Stimulated activated CD8-positive, alpha-beta memory T cell treated with anti-CD3 and anti-CD28 coated beads, Interleukin-2, amount 100 ng/mL, for 48 hours (primary cell): ENCODE measurements at regions not wholly inside any gene's neighbourhood (a gene's known extent, or its start where the extent isn't known, plus 50 kb on each side); places are given as distances from the start of the nearest gene placed in this dataset.

Source experiments
- DNase-seq, 2 donors: peaks; one replicate each; pipeline ENCODE4 v3.0.0-alpha.2; 2020; ENCODE audit warnings: low read depth in 2 of 2

DNA sequence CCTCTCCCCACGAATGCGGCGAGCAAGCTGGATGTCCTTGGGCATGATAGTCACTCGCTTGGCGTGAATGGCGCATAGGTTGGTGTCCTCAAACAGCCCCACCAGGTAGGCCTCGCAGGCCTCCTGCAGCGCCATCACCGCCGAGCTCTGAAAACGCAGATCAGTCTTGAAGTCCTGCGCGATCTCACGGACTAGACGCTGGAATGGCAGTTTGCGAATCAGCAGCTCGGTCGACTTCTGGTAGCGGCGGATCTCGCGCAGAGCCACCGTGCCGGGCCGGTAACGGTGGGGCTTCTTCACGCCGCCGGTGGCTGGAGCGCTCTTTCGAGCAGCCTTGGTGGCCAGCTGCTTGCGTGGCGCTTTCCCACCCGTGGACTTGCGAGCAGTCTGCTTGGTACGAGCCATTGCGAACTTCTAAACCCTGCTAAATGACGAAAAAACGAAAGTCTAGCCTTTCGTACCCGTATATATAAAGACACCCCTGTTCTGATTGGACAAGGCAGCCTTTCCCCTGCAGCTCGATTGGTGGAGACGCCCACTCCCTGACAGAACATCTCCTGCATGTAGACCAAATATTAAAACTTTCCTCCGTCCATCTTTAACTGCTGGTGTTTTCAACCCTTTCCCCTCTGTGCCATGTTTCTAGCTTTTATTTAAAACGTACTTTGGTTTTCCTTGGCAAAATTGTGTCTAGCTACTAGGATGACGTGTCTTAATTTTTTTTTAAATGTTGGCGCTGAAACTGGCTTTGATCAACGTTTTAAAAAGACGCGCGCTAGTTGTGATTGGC lies 109.8 kb downstream of the HFE start:
- DNase-seq: no peak

DNA sequence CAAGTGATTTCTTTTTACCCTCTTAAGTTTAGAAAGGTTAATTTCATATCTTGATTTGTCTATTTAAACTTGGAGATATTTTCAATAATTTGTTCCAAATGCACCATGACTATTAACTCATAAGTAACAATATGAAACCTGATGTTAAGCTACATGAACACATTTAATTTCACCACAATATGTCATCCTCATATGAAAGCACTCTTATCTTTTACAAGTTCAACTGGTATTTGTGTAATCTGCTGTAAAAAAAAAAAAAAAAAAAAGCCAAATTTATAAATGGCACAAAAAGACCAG lies 110.4 kb downstream of the HFE start:
- no peak for DNase-seq

DNA sequence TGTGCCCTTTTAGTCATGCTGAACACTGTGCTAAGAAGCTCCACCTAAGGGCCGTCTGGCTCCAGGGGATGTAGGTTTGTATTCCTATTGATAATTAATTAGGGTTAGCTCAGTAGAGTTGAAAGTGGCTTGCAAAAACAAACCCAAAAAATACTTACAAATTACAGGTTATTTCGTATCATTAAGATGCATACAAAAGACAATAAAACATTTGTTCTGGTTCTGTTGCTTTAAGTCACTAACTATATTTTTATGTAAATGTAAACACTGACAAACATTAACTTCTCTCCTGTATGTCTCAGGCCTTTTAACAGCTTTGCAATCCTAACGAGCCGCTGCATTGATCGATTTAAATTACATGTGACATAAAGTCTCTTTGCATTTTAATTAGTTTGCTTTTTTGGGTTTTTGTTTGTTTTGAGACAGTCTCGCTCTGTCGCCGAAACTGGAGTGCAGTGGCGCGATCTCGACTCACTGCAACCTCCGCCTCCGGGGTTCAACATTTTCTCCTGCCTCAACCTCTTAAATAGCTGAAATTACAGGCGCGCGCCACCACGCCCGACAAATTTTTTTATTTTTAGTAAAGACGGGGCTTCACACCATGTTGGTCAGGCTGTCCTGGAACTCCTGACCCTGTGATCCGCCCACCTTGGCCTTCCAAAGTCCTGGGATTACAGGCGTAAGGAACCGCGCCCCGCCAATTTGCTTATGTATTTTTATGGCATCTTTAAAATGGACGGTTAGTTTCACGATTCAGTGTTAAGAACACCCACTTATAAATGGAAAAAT lies 110.9 kb downstream of the HFE start:
- DNase-seq: peak in 1 of 2 donors; percentile 29

DNA sequence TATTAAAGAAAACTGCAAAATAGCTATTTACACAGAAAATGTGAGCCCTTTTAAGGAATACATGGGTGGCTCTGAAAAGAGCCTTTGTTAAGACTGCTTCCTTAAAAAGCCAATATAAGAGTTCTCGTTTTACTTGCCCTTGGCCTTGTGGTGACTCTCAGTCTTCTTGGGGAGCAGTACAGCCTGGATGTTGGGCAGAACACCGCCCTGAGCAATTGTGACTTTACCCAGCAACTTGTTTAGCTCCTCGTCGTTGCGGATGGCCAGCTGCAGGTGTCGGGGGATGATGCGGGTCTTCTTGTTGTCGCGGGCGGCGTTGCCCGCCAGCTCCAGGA lies 111.5 kb downstream of the HFE start:
- no peak for DNase-seq

DNA sequence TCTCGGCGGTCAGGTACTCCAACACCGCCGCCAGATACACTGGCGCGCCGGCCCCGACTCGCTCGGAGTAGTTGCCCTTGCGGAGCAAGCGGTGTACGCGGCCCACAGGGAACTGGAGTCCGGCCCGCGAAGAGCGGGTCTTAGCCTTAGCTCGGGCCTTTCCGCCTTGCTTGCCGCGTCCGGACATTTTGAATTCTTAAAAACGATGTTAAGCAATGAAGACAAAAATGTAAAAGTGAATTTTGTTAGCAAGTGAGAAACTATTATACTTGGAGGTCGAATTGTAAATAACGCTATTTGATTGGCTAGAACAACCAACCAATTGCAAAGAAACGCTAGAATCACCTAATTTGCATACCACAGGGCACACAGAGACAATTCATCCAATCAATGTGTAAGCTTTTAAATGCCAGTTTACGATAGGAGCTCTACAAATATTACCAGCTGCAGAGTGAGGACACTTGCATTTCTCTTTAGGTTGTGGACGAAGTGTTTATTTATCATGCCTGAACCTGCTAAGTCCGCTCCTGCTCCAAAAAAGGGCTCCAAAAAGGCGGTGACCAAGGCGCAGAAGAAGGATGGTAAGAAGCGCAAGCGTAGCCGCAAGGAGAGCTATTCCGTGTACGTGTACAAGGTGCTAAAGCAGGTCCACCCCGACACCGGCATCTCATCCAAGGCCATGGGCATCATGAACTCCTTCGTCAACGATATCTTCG lies 112.0 kb downstream of the HFE start:
- peak; percentile 65 to 66 for DNase-seq

DNA sequence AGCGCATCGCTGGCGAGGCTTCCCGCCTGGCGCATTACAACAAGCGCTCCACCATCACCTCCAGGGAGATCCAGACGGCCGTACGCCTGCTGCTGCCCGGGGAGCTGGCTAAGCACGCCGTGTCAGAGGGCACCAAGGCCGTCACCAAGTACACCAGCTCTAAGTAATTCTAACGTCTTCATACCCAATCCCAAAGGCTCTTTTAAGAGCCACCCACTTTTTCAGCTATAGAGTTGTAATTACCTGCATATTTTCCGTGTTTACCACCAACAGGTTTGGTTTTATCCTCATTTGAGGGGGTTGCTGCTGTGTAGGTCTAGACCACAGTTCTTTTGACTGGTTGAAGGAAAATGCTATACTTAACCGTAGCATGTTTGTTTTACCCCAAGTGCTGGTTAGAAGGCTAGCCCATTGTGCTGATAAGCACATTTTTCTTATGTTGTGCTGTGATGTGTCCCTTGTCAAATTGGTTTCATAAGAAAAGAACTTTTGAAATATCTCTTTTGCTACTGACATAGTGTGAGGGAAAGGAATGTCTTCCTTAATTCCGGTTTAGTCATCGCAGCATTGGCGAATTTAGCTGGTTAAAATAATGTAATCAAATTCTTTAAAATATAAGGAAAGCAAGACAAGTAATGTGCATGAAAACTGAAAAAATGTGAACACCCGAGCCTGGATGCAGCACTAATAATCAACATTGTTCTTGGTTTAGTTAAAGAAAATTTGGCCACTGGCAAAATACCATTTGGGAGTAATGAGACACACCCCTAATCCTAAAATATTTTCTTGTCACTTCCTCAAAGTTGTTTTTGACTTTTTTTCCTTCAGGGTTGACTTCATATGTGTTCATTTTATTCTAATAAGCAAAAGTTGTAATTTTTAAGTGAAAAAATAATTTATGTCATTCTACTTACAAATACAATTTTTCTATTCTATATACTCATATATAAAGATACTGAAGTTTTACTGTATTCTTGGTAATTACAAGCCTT lies 112.8 kb downstream of the HFE start:
- DNase-seq: no peak

DNA sequence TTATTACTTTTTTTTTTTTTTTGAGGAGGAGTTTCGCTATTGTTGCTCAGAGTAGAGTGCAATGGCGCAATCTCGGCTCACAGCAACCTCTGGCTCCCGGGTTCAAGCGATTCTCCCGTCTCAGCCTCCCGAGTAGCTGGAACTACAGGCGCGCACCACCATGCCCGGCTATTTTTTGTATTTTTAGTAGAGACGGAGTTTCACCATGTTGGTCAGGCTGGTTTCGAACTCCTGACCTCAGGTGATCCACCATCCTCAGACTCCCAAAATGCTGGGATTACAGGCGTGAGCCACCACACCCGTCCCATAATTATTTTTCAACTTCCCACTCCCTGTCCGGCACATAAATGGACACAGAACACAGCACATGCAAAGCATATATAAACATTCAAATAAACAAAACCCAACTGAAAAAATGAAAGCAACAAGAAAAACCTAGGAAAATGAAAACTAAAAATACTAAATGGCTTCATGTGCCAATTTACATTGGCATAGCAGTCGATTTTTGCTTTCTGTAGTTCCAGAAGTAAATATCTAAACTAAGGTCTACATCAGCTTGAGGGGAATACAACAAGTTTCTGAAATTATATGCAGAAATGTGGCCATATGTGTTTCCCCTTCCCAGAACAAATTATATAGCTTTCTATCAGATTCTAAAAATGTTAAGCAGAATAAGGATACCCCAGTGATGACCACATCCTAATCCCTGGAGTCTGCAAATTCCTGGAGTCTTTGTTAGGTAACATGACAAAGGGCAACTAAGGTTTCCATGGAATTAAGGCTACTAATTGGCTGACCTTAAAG lies 113.9 kb downstream of the HFE start:
- DNase-seq: no peak

DNA sequence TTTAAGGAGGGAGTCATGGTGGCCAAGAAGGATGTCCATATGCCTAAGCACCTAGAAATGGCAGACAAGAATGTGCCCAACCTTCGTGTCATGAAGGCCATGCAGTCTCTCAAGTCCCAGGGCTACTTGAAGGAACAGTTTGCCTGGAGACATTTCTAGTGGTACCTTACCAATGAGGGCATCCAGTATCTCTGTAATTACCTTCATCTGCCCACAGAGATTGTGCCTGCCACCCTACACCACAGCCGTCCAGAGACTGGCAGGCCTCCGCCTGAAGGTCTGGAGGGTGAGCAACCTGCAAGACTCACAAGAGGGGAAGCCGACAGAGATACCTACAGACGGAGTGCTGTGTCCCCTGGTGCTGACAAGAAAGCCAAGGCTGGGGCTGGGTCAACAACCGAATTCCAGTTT lies 115.0 kb downstream of the HFE start:
- DNase-seq: no peak

DNA sequence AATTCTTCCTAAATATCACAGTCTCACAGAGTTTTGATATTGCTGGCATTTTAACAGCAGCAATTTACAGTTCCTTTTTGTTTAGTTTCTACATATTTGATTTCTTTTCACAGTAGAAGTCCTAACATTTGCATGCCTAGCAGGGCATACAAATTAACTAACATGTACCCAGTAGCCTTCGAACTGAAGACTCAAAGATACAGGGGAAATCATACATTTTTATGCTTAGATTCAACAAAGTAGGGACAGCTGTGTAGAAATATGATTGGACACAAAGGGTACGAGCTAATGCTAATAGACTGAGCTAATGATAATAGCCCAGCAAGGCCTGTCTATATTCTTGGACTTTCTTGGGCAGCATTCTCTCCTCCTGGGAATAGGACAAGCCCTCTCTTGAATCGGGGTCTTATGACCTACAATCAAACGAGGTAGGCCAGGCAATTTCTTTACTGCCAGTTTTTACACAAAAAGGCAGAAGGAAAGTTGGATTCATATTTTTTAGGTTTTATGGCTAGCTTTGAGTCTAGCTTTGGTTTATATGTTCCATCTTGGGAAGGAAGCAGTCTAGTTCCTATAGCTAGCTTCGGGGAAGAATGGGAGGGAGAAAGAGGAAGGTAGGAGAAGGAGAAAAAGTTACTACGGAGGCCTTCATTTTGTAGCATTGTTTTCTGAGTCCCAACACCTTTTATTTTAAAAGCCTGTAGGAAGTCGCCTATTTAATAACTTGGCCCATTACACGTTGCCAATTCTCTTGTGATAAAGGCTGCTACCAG lies 115.8 kb downstream of the HFE start:
- no peak for DNase-seq

DNA sequence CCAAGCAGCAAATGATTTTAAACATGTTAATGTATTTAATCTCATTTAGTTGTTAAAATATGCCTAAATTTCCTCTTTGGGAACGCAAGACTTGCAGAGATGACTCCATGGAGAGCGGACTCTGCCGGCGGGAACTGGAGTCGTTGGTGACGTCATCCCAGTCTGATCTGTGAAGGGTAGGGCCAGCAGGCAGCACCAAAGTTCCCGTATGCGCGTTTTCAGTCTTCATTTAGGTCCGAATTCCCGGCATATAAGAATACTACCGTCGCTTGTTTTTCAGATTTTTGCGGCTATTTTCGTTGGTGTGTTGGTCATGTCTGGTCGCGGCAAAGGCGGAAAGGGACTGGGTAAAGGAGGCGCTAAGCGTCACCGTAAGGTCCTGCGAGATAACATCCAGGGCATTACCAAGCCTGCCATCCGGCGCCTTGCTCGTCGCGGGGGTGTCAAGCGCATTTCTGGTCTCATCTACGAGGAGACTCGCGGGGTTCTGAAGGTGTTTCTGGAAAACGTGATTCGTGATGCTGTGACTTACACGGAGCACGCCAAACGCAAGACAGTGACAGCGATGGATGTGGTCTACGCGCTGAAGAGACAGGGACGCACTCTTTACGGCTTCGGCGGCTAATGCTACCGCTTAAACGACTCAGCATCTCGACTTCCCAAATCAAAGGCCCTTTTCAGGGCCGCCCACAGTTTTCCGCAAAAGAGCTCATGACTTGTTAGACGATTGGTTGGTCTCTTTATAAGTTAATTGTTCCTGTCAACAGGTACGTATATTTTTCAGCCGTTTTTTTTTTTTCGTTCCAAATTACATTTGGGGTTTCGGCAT lies 117.3 kb downstream of the HFE start:
- DNase-seq: peak; percentile 55 to 73

DNA sequence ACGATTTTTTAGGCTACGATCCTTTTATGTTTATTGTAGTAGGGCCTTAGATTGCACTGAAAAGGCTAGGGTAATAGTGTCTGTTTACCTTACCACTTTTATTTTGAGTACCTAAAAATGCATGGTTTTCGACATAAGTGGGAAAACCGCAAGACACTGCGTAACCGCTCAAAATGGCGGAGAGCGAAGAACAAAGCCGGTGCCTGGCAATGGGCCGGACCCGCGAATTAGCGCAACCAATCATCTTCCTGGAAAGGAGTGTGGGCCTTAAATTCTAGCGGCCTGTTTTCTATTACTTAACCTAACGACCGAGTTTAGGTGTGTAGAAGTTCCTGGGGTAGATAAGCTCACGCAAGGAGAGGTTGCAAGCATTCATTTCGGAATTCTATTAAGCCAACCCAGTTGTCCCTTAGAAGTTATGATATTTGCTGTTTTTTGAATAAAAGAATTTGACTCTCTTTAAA lies 118.0 kb downstream of the HFE start:
- peak; percentile 44 to 74 for DNase-seq

DNA sequence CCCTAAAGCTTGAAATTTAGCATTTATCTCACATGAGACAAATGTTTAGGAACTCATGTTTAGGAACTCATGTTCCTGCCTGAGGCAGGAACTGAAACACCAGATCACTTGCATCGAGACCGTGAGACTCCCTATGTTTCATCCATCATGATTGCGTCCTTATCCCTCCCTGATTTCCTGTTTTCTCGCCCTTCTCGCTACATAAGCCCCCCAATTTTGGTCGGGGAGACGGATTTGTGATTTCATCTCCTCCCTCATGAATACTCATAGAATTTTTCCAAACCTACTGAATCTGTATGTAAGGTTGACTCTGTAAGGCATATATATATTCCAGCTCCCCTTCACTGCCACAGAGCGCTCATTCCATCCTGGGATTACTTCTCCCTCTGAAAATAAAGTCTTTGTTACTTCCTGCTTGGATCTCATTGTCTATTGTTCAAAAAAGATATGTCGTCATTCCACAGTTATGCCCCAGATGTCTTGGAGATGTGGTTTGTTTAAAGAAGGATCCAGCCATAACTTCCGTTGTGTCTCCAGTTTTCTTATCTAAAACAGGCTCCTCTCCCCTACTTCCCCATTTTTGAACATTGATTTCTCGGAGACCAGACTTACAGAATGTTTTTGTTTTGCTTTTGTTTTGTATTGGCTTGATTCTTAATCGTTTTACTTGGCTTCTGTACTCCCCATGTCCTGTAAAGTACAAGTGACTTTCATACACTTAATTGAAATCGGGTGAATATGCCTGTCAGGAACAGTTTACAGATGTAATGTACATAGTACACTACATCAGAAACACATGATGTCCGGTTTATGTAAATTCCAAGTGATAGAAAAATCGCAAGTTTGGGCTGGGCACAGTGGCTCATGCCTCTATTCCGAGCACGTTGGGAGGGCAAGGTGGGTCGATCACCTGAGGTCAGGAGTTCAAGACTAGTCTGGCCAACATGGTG lies 118.7 kb downstream of the HFE start:
- no peak for DNase-seq

DNA sequence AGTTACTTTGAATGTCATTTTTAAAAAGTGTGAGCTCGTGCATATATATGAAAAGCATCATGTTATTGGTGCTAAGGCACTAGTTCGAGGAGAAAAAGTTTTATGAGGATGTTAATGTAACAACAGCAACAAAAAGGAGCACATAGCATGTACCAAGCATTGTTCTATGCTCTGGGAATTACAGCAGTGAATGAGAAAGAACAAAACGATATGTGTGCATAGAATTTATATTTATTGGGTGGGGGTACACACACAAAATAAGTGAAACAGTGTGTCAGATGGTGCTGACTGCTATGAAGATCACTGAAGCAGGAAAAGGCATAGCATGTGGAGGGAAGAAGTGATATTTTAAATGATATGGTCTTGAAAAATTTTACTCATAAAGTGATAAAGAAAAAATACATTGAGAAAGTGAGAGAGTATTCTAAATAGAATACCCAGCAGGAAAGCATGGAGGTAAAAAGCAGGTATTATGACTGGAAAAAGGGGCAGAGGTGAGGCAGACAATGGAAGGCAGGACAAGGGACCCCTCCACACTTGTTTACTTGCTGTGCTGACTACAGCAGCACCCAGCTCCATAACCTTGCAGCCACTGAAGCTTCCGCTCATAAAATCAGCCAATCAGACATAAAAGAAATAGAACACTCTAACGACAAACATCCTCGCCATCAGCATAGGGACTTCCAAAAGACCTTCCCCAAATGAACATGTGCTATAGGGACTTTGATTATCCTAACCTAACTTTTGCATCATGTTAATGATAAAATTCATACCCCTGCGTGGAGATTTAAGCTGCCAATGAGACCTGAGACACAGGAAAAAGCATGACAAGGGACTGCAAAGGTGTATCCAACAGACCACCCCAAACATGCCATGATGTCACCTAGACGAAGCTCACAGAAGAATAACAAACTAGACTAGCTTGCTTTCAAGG lies 119.9 kb downstream of the HFE start:
- no peak for DNase-seq

DNA sequence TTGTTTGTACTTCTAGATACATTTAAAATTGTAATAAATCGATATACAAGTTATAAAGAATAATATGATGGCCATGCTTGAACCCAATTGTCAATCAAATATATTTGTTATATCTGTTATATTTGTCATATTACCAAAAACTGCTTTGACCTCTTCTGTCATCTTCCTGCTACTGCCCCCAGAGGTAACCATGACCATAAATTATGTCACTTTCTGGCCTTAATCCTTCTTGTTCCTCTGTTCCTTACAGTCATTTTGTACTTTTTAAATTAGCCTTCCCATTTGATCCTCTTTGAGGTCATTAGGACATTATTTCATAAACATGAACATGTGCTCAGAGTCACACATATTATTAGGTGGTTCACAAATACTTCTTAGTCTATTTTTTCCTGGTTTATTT lies 124.7 kb downstream of the HFE start:
- DNase-seq: no peak

DNA sequence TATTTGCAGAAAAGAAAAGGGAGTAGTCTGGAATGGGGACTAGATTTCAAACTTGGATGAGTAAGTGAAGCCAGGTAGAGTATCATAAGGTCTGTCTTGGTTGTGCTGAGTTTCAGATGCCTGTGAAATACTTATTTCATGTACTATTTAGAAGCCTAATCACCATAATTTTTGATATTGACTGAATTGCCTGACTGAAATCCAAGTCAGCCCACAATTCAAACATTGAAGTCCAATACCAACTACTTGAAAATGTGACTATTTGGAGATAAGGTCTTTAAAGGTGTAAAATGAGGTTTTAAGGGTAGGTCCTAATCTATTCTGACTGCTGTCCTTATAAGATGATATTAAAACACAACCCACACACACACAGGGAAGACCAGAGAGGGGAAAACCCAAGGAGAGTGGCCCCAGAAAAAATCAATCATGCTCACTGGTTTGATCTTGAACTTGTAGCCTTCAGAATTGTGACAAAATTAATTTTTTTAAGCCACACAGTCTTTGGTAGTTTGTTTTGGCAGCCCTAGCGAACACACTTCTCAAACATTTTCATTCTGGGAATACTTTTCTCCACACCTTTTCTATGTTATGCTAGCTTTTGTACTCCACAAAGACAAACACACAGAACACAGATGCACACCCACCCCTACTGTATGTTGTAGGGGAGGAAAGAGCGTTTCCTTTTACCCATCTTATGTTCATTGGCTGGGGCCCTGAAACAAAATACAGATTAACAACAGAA lies 126.3 kb downstream of the HFE start:
- DNase-seq: no peak
